GM18507 (cell line): ENCODE measurements at regions not wholly inside any gene's neighbourhood (a gene's known extent, or its start where the extent isn't known, plus 50 kb on each side); places are given as distances from the start of the nearest gene placed in this dataset.

ENCODE experiments used
- DNase-seq: peaks from one replicate; pipeline ENCODE4 v3.0.0; 2011; ENCODE audit warnings: low read depth; ENCODE audit not compliant: insufficient read length; ENCODE audit errors: extremely low spot score
- FAIRE-seq: peaks from 2 replicates; lab custom pipeline; 2011; peaks lifted over from hg19 to GRCh38; lab: Jason Lieb, UNC

GRCh38 chr22:48893288-48894063 lies 934.2 kb downstream of the BRD1 start:
- no peak for FAIRE-seq
- no peak for DNase-seq

DNA sequence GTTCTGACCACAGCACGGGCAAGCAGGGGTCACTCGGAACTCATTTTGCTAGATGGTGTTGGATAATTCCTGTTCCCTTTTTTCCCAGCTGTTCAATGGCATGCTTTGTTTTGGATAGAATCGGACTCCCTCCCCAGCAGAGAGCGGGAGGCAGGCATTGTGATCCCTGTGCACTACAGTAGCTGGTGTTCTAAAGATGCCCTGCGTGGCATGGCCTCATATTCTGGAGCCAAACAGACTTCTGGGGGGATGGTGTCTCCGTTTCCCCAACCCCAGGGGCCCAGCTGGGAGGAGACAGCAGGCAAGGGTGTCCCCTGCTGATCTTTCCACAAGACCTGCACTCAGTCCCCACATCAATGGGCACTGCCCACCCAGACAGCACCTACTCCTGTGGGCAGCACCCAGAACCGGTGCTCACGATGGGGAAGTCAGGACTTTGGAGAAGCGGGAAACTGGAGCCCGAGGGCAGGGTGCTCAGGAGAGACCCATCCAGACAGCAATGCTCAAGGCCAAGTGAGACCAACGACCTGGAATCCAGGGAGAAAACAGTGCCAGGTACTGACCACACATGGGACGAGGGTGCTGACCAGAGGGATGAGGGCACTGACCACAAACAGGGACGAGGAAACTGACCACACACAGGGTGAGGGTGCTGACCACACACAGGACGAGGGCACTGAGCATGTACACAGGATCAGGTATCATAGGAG lies 934.9 kb downstream of the BRD1 start:
- no peak for DNase-seq
- FAIRE-seq: no peak

DNA sequence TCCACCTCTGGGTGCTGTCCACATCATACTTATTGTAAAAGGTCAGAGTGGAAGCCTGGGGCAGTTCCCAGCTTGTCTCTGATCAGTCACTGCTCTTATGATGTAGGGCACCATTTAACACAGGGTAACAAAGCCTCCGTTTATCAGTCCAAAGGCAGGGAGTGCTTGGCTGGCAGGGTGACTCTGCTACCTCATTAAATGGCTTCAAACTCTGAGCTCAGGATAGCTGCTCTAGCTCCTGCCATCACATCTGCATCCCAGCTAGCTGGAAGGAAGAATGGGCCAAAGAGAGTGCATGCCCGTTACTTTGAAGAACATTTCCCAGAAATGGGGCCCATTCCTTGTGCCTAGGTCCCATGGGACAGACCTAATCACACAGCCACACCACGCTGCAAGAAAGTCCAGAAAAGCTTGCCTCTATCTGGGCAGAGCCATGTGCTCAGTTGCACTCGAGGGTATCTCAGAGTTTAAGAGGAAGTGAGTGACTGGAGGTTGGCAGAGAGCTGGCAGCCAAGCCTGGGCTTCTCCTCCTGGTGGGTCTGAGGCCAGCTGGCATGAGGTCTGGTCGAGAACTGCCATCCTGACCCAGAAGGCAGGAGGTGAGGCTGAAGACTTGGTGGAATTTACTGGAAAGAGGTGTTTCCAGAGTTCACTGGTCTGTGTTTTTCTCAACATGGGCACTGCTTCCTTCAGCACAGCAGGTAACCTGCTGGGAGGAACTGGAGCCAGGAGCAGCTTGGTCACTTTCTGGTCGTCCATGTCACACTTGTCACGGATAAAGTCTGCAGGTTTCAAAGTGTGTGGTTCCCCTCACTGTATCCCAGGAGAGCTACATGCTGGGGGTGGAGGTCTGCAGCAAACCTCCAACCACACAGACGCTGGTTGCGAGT lies 935.7 kb downstream of the BRD1 start:
- FAIRE-seq: no peak
- no peak for DNase-seq

- FAIRE-seq (no peak), DNase-seq (no peak)
Observed at GRCh38 chr22:48890693-48891554, 936.7 kb downstream of the BRD1 start.

DNA sequence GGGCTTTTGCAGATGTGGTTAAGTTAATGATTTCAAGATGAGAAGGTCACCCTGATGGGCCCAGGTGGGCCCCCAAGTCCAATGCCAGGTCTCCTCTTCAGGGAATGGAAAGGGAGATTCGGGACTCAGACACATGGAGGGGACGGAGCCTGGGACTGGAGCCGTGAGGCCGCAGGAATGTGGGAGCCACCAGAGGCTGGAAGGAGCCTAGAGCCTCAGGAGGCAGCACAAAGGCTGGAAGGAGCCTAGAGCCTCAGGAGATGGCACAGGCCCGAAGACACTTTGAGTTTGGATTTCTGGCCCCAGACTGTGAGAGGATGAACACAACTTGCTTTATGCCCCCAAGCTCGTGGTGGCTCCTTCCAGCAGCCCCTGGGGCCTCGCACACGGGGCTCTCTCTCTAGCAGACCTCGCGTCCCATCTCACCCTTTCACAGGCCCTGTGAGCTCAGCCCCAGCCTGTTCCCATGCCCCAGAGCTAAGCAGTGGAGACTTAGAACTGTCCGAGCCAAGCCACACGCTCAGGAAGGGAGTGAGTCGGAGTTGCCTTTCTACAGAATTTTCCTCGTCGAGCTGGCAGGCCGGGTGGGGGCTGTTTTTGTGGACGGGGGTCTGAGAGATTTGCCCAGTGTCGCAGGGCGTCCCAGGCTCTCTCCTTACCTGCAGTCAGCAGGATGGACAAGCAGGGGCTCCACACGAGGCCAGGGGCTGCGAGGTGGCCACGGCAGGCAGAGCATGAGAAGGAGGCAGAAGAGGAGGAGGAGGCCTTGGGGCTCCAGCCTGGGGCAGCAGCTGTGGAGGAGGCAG lies 937.6 kb downstream of the BRD1 start:
- FAIRE-seq (no peak), DNase-seq (no peak)

GRCh38 chr22:48889209-48889830 lies 938.4 kb downstream of the BRD1 start:
- no peak for FAIRE-seq

DNA sequence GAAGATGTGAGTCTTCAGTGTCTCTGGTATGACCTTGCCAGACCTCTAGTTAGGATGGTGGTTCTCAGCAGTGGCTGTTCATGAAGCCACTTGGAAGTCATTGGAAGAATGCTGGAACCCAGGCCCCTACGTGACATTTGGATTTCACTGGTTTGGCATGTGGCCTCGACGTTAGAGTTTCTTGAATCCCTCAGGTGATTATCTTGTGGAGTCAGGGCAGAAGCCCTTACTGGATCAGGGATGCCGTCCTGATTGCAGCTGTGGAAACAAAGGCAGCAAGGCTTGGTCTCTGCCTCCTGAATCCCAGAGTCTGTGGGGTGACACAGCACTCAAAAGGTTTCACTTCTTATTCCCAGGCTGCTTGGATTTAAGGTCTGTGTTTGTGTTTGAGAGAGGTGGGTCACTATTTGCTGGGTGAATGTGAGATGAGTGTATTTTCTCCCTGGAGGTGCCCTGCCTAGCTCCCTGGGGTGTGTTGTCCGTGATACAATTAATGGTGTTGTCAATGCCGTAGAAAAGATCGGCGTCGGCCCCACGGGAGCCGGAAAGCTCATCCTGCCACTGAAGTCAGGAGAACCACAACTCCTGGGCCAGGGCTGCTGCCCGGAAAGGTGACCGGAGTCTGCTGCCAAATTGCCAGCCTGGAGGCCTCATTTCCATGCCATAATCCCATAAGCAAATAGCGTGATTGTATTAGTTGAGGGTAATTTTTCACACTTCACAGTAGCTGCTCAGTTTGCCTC lies 939.0 kb downstream of the BRD1 start:
- FAIRE-seq: no peak
- DNase-seq: no peak

More at GRCh38 chr22:48889209-48889830, 938.4 kb downstream of the BRD1 start:
- DNase-seq: no peak

GRCh38 chr22:48887394-48888332 lies 940.0 kb downstream of the BRD1 start:
- no peak for FAIRE-seq
- DNase-seq: no peak

DNA sequence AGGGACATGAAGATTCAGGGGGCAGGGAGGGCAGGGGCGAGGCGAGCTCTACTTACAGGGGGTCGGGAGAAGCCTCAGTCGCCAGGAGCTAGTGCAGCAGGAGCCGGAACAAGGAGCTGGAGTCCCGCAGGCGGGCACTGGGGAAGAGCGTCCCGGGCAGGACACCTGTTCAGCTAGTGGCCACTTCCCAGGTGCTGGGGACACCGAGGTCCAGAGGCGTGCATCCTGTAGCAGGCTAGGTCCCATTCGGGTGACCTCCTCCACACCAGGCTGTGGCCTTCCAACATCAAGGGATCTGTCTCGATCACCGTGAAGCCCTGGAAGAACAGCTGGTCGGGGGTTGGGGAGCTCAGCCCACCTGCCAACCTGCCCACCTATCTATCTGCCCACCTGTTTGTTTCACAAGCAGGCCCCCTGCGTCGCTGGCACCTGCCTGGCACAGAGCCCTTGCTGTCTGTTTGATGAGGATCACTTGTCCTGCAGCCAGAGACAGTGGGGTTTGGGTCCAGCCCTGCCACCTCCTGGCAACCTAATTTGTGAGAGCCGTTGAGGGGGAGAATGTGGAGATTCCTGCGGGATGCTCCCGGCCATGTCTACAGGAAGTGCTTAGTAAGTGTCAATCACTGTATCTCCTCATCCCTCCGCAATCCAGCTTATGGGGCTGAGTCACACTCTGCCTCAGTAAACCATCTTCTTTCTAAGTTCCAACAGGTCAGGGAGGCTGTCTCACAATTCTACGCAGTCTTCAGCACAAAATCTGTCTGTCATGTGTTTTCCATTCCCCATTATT lies 940.9 kb downstream of the BRD1 start:
- FAIRE-seq: no peak
- DNase-seq: no peak

- no peak for FAIRE-seq
Observed at GRCh38 chr22:48885919-48886305, 941.8 kb downstream of the BRD1 start.

GRCh38 chr22:48885271-48885918 lies 942.3 kb downstream of the BRD1 start:
- no peak for DNase-seq

More at GRCh38 chr22:48885919-48886305, 941.8 kb downstream of the BRD1 start:
- DNase-seq: no peak

GRCh38 chr22:48884786-48885185 lies 942.9 kb downstream of the BRD1 start:
- no peak for FAIRE-seq

More at GRCh38 chr22:48885271-48885918, 942.3 kb downstream of the BRD1 start:
- no peak for FAIRE-seq

GRCh38 chr22:48884324-48884723 lies 943.3 kb downstream of the BRD1 start:
- no peak for FAIRE-seq
- DNase-seq: no peak

More at GRCh38 chr22:48884786-48885185, 942.9 kb downstream of the BRD1 start:
- no peak for DNase-seq

DNA sequence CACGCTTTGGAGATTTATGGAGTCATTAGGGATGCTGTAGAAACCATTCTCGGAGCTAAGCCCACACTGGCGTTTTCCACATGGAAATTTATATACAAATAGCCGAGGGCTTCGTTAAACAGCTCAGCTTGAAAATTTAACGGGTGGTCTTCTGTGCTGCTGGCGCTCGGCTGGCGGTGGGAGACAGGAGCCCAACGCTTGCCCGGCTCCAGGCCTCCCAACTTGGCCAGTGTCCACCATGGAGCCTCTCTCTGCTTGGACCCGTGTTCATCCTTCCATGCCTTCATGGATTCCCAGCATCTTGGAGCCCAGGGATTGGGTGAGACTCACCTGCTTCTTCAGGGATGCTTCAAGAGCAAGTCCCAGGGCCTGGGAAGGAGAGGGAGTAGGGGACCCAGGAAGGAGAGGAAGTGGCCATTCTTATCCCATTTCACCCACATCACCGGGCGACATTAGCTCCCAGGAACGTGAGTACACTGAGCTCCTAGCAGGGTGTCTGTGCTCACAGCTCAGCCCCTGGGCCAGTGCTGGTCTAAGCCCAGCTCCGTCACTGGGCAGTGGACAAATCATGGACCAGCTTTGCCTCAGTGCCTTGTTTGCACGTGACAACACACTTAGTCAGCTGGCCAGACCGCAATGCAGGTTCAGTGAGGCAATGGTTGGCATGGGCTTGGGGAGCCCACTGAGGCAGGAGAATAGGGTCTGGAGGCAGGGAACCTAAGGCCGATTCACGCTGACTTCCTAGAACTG lies 944.3 kb downstream of the BRD1 start:
- DNase-seq (no peak), FAIRE-seq (no peak)
